ENCODE measurements at regions not wholly inside any gene's neighbourhood (a gene's known extent, or its start where the extent isn't known, plus 50 kb on each side); places are given as distances from the start of the nearest gene placed in this dataset.

GRCh38 chr18:66419400-66419799 lies 184.5 kb downstream of the CDH19 start:
- TF ChIP-seq, protein P1, sequence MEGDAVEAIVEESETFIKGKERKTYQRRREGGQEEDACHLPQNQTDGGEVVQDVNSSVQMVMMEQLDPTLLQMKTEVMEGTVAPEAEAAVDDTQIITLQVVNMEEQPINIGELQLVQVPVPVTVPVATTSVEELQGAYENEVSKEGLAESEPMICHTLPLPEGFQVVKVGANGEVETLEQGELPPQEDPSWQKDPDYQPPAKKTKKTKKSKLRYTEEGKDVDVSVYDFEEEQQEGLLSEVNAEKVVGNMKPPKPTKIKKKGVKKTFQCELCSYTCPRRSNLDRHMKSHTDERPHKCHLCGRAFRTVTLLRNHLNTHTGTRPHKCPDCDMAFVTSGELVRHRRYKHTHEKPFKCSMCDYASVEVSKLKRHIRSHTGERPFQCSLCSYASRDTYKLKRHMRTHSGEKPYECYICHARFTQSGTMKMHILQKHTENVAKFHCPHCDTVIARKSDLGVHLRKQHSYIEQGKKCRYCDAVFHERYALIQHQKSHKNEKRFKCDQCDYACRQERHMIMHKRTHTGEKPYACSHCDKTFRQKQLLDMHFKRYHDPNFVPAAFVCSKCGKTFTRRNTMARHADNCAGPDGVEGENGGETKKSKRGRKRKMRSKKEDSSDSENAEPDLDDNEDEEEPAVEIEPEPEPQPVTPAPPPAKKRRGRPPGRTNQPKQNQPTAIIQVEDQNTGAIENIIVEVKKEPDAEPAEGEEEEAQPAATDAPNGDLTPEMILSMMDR (IDR thresholded peaks at IDR 0.05; ENCODE audit: low read depth, low read length), result no peak
- no peak for TF ChIP-seq EZH2phosphoT487 (IDR thresholded peaks at IDR 0.05; ENCODE audit: low read depth)

All from OCI-LY3 (cell line).